CD14-positive monocyte (primary cell): ENCODE measurements at regions not wholly inside any gene's neighbourhood (a gene's known extent, or its start where the extent isn't known, plus 50 kb on each side); places are given as distances from the start of the nearest gene placed in this dataset.

Experiments used
- DNase-seq, 3 donors: peaks; one replicate each; pipeline ENCODE4 v3.0.0-alpha.2; 2011 to 2022
- H2AFZ ChIP-seq: 2 replicates; pipeline ENCODE4 v1.6.0; 2012; ENCODE audit warnings: mild to moderate bottlenecking, low read depth, low read length, inconsistent platforms; ENCODE audit not compliant: insufficient read depth, poor library complexity, severe bottlenecking
- H3K27ac ChIP-seq, 2 donors: 1 replicate in 1 of 2; 2 replicates in 1 of 2; pipeline ENCODE4 v1.5.1; 2012 to 2013; ENCODE audit warnings: low read length in 2 of 2, control low read depth in 1 of 2, inconsistent platforms in 1 of 2, low read depth in 1 of 2, mild to moderate bottlenecking in 1 of 2
- H3K27me3 ChIP-seq, 2 donors: one replicate each; pipeline versions ENCODE4 v1.6.0 to v1.6.1; 2011 to 2013; ENCODE audit warnings: low read length in 2 of 2; ENCODE audit not compliant: control insufficient read depth in 2 of 2, insufficient read depth in 2 of 2
- H3K36me3 ChIP-seq, 2 donors: replicated peaks in 1 of 2; 1 replicate in 1 of 2; 2 replicates in 1 of 2; pipeline versions ENCODE4 v1.5.1 to v1.6.1; 2012 to 2013; ENCODE audit warnings: low read length in 2 of 2, control low read depth in 1 of 2, inconsistent platforms in 1 of 2, mild to moderate bottlenecking in 1 of 2; ENCODE audit not compliant: insufficient read depth in 2 of 2, control insufficient read depth in 1 of 2
- H3K4me1 ChIP-seq, 2 donors: 1 replicate in 1 of 2; 2 replicates in 1 of 2; pipeline versions ENCODE4 v1.5.1 to v1.6.1; 2012 to 2013; ENCODE audit warnings: low read length in 2 of 2, control low read depth in 1 of 2, inconsistent platforms in 1 of 2, mild to moderate bottlenecking in 1 of 2, moderate library complexity in 1 of 2; ENCODE audit not compliant: insufficient read depth in 2 of 2, control insufficient read depth in 1 of 2
- H3K4me2 ChIP-seq: replicated peaks from 2 replicates; pipeline ENCODE3; 2012; ENCODE audit warnings: low read length, moderate library complexity, mild to moderate bottlenecking; ENCODE audit not compliant: poor library complexity, severe bottlenecking; ENCODE audit errors: extremely low read depth
- H3K4me3 ChIP-seq, 3 experiments: fragments of 200-600 bp in 1 of 3; sonication (generic) in 1 of 3; replicated peaks in 1 of 3; 1 replicate in 2 of 3; 2 replicates in 1 of 3; pipeline ENCODE4 v1.5.1; 2011 to 2013; ENCODE audit warnings: low read length in 3 of 3, mild to moderate bottlenecking in 3 of 3, control low read depth in 2 of 3, low read depth in 2 of 3, inconsistent platforms in 1 of 3, moderate library complexity in 1 of 3
- H3K79me2 ChIP-seq: 2 replicates; pipeline ENCODE4 v1.6.0; 2012; ENCODE audit warnings: mild to moderate bottlenecking, control low read depth, inconsistent platforms, low read length, moderate library complexity; ENCODE audit not compliant: insufficient read depth
- H3K9ac ChIP-seq: 2 replicates; pipeline ENCODE4 v1.6.0; 2017; ENCODE audit warnings: low read length, mild to moderate bottlenecking; ENCODE audit not compliant: insufficient read depth, poor library complexity, severe bottlenecking
- H3K9me3 ChIP-seq, 2 donors: replicated peaks in 1 of 2; 1 replicate in 1 of 2; 2 replicates in 1 of 2; pipeline versions ENCODE4 v1.5.1 to v1.6.1; 2012 to 2013; ENCODE audit warnings: low read length in 2 of 2, control low read depth in 1 of 2; ENCODE audit not compliant: control insufficient read depth in 1 of 2, insufficient read depth in 1 of 2
- H4K20me1 ChIP-seq: 2 replicates; pipeline ENCODE4 v1.6.0; 2012; ENCODE audit warnings: mild to moderate bottlenecking, low read length, control low read depth, moderate library complexity; ENCODE audit not compliant: insufficient read depth
- H3K27ac Mint-ChIP-seq, 7 donors: one replicate each; pipeline ENCODE4 v1.8.0; 2020; ENCODE audit warnings: mild to moderate bottlenecking in 7 of 7, mixed read lengths in 7 of 7, moderate library complexity in 6 of 7, inconsistent platforms in 2 of 7
- H3K27me3 Mint-ChIP-seq, 3 donors: one replicate each; pipeline ENCODE4 v1.8.0; 2021 to 2022; ENCODE audit warnings: low read depth in 3 of 3, mild to moderate bottlenecking in 3 of 3, mixed read lengths in 3 of 3, moderate library complexity in 3 of 3, inconsistent platforms in 1 of 3
- H3K36me3 Mint-ChIP-seq, 2 donors: one replicate each; pipeline ENCODE4 v1.8.0; 2020; ENCODE audit warnings: mixed read lengths in 2 of 2, inconsistent platforms in 1 of 2, mild to moderate bottlenecking in 1 of 2
- H3K4me1 Mint-ChIP-seq: one replicate; pipeline ENCODE4 v1.8.0; 2020; ENCODE audit warnings: mild to moderate bottlenecking, mixed read lengths
- H3K4me3 Mint-ChIP-seq, 2 donors: one replicate each; pipeline ENCODE4 v1.8.0; 2020; ENCODE audit warnings: mild to moderate bottlenecking in 2 of 2, mixed read lengths in 2 of 2, moderate library complexity in 1 of 2
- H3K9me3 Mint-ChIP-seq, 7 donors: one replicate each; pipeline ENCODE4 v1.8.0; 2020 to 2022; ENCODE audit warnings: mixed read lengths in 7 of 7, mild to moderate bottlenecking in 6 of 7, moderate library complexity in 6 of 7, inconsistent platforms in 2 of 7
- CTCF ChIP-seq: fragments of 200-600 bp; IDR thresholded peaks from one replicate; pipeline ENCODE4 v1.8.0; 2022; ENCODE audit warnings: antibody characterized with exemption, mild to moderate bottlenecking
- WGBS: methylation state at CpG from one replicate; pipeline ENCODE4 v1.1.5; 2013; ENCODE audit warnings: missing lambda C conversion rate; ENCODE audit not compliant: insufficient coverage; 5-methylcytosine and 5-hydroxymethylcytosine counted together
- intact Hi-C, 2 donors: fragments of 100-400 bp; cut with micrococcal nuclease; formaldehyde crosslinking; loops; one replicate each; pipeline versions ENCODE4 v1.15.0 to v1.15.1; 2023

DNA sequence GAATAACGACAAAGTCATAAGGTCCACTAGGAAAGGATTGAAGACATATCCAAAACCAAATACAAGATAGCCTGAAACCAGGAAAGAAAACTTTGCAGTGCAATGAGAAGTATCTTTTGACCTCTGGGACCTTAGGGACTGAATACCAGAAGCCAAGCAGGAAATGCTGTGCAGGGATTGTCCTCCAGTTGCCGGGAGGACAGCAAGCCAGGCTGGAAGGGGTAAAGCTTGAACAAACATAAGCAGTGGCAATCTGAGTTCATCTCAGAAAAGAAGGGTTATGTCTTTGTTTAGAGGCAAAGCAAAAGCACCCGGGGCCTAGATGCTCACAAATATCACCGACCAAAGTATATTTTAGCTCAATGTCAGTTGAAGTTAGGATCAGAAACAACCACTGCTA is 55.3 kb upstream of the VCX start:
- H3K27ac ChIP-seq, result no peak overlapping the region
- Mint-ChIP-seq H3K4me3 (no peak overlapping the region), H3K27me3 (peaks cover 0 to 3% (median 0%) of the 10 kb centered on the region in 3 donors), H3K36me3 (no peaks in the 10 kb centered on the region), H3K4me1 (no peaks in the 10 kb centered on the region), H3K9me3 (peaks cover 0 to 22% (median 8%) of the 10 kb centered on the region in 7 donors), H3K27ac (no peak overlapping the region)
- H3K4me1 ChIP-seq, result no peaks in the 10 kb centered on the region
- H3K27me3 ChIP-seq, result no peaks in the 10 kb centered on the region
- WGBS, result no CpG with 5 or more reads among the region's 4 CpGs
- no peak for DNase-seq
- H3K79me2 ChIP-seq, result no peaks in the 10 kb centered on the region
- H4K20me1 ChIP-seq, result no peaks in the 10 kb centered on the region
- H3K9me3 ChIP-seq, result peaks cover 2 to 6% of the 10 kb centered on the region in 2 donors
- no peaks in the 10 kb centered on the region for H3K36me3 ChIP-seq
- no peak overlapping the region for H3K4me2 ChIP-seq
- H3K4me3 ChIP-seq, result no peak overlapping the region
- H2AFZ ChIP-seq, result no peak overlapping the region
- H3K9ac ChIP-seq, result no peak overlapping the region
- intact Hi-C loops, result no loop called here
- TF ChIP-seq CTCF, result no peak

DNA sequence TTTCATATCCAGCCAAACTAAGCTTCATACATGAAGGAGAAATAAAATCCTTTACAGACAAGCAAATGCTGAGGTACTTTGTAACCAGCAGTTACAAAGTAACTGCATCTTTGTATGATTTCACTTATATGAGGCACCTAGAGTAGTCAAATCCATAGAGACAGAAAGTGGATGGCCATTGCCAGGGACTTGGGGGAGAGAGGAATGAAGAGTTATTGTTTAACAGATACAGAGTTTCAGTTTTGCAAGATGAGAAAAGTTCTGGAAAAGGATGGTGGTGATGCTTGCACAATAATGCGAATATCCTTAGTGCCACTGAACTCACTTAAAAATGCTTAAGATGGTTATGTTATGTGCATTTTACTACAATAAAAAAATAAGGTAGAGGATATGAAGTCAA is 58.4 kb upstream of the VCX start:
- Histone ChIP-seq H4K20me1 (no peaks in the 10 kb centered on the region), H3K9ac (no peak overlapping the region), H3K27ac (no peak overlapping the region), H3K79me2 (no peaks in the 10 kb centered on the region), H3K36me3 (no peaks in the 10 kb centered on the region), H3K4me2 (no peak overlapping the region), H3K27me3 (no peaks in the 10 kb centered on the region), H3K4me3 (no peak overlapping the region), H3K9me3 (no peaks in the 10 kb centered on the region), H2AFZ (no peak overlapping the region), H3K4me1 (no peaks in the 10 kb centered on the region)
- no peak overlapping the region for H3K4me3 Mint-ChIP-seq
- no peak overlapping the region for H3K27ac Mint-ChIP-seq
- intact Hi-C loops, result no loop called here
- DNase-seq, result no peak
- no peaks in the 10 kb centered on the region for H3K4me1 Mint-ChIP-seq
- peaks cover 0 to 3% (median 0%) of the 10 kb centered on the region in 3 donors for H3K27me3 Mint-ChIP-seq
- no peak for TF ChIP-seq CTCF
- peaks cover 0 to 17% (median 5%) of the 10 kb centered on the region in 7 donors for H3K9me3 Mint-ChIP-seq
- WGBS, result no CpG with 5 or more reads among the region's 1 CpG
- no peaks in the 10 kb centered on the region for H3K36me3 Mint-ChIP-seq
